ENCODE measurements at regions not wholly inside any gene's neighbourhood (a gene's known extent, or its start where the extent isn't known, plus 50 kb on each side); places are given as distances from the start of the nearest gene placed in this dataset.

DNA sequence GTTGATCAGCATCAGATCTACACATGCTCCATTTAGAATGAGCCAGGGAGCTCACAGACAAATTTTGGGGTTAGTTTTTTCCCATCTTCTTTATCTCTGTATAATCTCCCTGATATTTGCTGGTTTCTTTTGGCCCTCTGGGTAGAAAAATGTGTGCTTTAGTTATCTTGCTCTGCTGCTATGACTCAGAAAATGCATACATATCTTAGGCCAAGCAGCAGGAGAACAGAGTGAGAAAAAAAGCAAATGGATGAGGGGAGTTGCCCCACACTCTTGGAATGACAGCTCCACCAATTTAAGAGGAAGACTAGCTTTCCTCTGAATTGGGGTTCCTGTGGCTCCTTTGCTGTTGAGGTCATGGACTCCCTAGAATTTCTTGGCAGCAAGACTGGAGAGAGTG lies 331.8 kb downstream of the KCNJ3 start:
- TF ChIP-seq POLR2A (IDR thresholded peaks at IDR 0.05) (no peak), CTCF (IDR thresholded peaks at IDR 0.05) (no peak)
